Stimulated activated CD8-positive, alpha-beta memory T cell treated with anti-CD3 and anti-CD28 coated beads, Interleukin-4, amount 100 ng/mL, for 48 hours (primary cell): ENCODE measurements at regions not wholly inside any gene's neighbourhood (a gene's known extent, or its start where the extent isn't known, plus 50 kb on each side); places are given as distances from the start of the nearest gene placed in this dataset.
"Not testable (repeated sequence)": the region's sequence is repeated elsewhere in the genome, so short reads cannot be mapped to it uniquely, and the experiment has no call there.

Experiments used
- DNase-seq: peaks from one replicate; pipeline ENCODE4 v3.0.0-alpha.2; 2020

DNA sequence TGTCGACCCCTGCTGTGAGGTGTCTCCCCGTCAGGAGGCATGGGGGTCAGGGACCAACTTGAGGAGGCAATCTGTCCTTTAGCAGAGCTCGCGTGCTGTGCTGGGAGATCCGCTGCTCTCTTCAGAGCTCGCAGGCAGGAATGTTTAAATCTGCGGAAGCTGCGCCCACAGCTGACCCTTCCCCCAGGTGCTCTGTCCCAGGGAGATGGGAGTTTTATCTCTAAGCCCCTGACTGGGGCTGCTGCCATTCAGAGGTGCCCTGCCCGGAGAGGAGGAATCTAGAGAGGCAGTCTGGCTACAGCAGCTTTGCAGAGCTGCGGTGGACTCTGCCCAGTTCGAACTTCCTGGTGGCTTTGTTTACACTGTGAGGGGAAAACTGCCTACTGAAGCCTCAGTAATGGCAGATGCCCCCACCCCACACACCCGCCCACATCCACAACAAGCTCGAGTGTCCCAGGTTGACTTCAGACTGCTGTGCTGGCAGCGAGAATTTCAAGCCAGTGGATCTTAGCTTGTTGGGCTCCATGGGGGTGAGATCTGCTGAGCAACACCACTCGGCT, 133.1 kb downstream of the CENPC start:
- not testable (repeated sequence) for DNase-seq

DNA sequence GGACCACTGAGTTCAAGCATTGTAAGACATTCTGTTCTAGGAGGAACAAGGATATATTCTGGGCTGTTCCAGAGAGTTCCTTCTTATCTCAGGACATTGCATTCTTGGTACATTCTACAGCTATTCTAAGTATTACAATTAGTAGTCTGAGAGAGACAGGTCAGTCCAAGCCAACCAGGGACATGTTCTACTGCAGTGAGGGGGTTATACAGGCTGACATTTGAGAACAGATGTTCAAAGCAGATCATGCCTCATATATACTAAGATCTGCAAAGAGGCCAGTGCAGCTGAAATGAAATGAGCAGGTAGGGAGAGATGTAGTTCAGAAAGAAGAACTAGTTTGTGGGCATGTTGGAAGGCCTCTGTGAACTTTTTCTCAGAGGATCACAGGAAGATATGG, 142.0 kb downstream of the CENPC start:
- no peak for DNase-seq

DNA sequence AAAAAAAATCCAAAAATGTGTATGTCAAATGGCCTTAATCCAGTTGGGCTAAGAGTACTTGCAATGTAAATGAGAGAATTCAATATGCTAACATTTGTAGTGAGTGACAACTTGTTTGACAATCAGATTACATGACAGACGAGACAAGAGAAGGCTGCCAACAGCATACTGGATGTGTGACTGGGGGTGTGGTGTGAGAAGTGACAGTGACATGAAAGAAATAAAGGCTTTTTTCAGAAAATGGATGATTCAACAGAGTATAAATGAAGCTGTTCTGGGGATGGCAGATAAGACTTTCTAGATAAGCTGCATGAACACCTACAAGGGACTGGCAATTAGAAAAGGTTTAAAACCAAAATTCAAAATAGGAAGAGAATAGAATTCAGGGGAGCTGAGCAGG, 143.4 kb downstream of the CENPC start:
- DNase-seq: no peak

DNA sequence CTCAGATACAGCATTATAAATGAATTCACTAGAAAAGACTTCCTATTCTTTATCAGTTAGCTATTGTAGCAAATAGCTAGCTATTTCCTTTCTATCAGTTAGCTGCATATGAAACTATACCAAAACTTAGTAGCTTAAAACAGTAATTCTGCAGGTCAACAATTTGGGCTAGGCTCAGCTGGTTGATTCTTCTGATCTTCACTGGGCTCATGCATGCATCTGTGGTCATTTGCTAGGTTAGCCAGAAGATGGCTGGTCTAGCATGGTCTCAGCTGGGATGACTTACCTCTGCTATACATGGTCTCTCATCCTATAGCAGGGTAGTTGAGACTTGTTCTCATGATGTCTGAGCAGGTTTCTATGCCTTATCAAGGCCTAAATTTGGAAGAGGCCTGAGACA, 147.4 kb downstream of the CENPC start:
- DNase-seq: no peak

DNA sequence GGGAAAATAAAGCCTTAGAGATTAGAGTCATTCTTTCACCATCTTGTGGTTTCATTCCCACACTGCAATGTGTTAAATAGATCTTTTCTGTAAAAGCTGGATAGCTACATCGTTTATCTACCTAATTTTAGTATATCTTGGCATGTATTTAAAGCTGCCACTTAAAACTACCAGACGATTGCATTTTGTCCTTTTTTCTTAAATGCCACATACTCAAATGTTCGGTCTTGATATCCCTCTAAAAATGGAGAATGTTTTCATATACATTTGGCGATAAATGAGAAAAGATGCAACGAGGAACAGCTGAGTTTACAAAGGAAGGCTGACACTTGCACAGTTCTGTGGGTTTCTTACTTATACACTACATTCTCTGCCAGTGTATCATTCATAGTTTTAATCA, 148.3 kb downstream of the CENPC start:
- DNase-seq: no peak

DNA sequence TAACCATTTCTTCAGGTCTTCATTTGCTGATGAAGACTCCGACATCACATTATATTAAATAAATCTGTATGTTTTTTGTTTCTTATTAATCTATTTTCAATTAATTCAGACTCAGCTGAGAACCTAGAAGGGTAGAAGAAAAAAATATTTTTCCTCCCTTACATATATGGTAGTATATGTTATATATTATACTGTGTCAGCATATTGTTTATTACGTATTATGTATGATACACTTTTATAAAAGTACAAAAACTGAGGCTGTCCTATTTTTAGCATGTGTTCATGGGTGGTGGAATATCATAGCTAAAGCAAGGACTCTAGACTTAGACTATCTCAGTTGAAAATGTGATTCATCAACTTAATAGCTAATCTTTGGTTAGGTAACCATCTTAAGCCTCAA, 149.3 kb downstream of the CENPC start:
- no peak for DNase-seq

DNA sequence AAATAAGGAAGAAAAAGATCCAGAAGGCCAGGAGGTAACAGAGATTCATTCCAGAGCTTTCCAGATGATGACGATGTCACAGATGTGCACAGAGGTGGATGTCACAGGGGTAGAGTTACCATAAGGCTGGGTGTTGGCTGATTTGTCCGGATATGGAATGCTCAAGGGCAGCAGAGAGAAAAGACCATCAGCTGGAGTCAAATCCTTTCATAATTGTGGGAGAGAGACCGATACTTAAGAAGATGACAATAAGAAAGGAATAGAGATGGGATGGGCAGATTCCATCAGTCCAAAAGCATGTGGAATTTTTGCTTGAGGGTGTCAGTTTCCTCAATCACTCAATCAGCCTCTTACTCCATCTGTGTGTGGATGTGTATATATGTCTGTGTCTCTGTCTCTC, 150.4 kb downstream of the CENPC start:
- no peak for DNase-seq

DNA sequence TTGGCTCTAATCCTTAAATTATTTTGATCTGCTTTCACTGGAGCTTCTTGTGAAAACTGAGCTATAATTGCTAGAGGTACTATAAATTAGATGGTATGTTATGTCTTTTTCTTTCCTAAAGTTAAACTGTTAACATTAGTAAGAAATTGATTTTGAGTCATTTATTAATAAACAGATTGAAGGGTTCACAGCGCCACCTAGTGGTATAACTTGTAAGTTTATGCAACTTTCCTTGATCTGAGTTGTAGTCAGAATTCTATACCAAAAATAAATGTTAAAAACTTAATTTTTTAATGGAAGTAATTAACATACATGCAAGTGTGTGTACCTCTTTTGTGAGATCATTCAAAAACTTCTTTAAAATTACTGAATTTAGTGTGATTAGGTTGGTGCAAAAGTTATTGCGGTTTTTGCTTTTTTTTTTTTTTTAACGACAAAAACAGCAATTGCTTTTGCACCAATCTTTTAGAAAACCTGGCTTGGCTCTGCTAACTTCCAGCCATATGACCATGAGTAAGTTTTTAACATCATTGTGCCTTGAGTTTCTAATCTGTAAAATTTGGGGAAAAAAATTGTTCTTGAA, 151.5 kb downstream of the CENPC start:
- peak; percentile 32 for DNase-seq

DNA sequence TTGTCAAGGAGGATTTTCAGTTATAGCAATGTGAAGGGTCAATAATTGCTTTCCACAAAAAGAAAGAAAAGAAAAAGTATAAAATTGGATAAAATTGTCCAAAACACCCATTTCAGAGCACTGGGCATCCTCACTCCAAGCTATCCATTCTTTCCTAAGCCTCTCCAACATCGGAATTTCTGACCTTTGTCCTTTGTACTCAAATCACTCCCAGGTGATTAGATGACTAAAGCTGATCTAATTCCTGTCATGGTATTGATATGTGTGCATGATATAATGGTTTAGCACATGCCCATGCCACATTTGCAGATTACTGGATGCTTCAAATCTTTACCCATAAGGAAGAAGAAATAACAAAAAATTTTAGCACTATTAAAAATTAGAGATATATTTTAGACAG, 152.3 kb downstream of the CENPC start:
- DNase-seq: no peak

DNA sequence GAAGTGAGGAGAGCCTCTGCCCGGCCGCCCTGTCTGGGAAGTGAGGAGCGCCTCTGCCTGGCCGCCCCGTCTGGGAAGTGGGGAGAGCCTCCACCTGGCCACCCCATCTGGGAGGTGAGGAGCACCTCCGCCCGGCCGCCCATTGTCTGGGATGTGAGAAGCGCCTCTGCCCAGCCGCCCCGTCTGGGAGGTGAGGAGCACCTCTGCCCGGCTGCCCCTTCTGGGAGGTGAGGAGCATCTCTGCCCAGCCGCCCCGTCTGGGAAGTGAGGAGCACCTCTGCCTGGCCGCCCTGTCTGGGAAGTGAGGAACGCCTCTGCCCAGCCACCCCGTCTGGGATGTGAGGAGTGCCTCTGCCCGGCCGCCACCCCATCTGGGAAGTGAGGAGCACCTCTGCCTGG, 163.9 kb downstream of the CENPC start:
- not testable (repeated sequence) for DNase-seq

DNA sequence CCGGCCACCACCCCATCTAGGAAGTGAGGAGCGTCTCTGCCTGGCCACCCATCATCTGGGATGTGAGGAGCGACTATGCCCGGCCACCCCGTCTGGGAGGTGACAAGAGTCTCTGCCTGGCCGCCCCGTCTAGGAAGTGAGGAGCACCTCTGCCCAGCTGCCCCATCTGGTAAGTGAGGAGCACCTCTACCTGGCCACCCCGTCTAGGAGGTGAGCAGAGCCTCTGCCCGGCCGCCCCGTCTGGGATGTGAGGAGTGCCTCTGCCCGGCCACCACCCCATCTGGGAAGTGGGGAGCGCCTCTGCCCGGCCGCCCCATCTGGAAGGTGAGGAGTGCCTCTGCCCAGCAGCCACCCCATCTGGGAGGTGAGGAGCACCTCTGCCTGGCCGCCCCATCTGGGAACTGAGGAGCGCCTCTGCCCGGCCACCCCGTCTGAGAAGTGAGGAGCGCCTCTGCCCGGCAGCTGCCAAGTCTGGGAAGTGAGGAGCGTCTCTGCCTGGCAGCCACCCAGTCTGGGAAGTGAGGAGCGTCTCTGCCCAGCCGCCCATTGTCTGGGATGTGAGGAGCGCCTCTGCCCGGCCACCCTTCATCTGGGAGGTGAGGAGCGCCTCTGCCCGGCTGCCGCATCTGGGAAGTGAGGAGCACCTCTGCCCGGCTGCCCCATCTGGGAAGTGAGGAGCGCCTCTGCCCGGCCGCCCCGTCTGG, 164.4 kb downstream of the CENPC start:
- not testable (repeated sequence) for DNase-seq

DNA sequence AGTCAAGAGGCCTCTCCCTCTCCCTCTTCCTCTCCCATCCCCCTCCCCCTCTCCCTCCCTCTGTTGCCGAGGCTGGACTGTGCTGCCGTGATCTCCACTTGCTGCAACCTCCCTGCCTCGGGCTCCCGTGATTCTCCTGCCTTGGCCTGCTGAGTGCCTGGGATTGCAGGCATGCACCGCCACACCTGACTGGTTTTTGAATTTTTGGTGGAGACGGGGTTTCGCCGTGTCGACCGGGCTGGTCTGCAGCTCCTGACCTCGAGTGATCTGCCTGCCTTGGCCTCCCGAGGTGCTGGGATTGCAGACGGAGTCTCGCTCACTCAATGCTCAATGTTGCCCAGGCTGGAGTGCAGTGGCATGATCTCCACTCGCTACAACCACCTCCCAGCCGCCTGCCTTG, 165.1 kb downstream of the CENPC start:
- DNase-seq: no peak

DNA sequence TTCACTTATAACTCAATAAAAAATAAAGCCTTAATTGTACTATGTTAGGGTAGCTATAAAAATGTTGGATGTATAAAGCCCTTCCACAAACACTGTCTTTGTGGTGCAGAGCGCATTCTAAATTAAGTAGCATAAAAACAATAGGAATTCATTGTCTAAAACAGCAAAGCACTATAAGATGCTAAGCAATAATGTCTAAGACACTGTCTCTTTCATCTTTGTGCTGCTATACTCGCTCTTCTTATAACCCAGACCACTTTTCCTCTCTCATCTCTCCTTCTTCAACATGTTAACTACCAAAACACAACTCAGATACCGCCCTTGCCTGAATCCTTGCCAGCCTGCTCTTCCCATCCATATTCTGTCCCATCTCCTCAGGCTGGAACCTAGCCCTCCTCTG, 170.0 kb downstream of the CENPC start:
- DNase-seq: no peak

DNA sequence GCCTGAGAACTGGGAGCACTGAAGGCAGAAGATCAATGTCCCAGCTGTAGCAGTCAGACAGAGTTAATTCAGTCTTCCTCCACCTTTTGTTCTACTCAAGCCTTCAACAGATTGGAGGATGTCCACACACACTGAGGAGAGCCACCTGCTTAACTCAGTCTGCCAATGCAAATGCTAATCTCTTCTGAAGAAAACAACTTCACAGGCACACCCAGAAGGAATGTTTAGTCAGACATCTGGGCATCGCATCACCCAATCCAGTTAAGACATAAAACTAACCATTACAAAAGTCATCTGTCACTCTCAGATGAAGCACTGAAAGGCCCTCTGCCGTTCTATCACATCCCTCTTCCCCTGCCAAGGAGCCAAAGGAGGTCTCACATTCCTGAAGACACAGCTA, 173.7 kb downstream of the CENPC start:
- DNase-seq: no peak

DNA sequence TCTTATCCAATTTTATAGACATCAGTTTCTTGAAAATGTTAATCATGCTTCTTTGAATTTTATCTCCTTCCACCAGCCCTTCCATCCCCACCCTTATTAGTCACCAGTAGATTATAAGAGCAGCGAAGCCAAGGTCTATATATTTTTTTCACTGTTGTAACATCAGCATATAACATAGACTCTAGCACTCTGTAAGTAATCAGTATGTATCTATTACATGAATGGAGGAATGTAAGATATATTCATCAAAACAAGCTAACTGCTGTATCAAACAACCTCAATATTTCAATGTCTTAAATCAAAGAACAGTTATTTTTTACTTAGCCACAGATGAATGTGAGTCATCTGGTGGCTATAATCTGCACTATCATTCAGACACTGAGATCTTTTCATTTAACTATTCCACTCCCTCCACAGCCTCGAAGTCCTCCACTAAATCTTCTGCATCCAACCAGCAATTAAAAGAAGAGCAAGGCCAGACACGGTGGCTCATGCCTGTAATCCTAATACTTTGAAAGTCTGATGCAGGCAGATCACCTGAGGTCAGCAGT, 178.9 kb downstream of the CENPC start:
- no peak for DNase-seq

DNA sequence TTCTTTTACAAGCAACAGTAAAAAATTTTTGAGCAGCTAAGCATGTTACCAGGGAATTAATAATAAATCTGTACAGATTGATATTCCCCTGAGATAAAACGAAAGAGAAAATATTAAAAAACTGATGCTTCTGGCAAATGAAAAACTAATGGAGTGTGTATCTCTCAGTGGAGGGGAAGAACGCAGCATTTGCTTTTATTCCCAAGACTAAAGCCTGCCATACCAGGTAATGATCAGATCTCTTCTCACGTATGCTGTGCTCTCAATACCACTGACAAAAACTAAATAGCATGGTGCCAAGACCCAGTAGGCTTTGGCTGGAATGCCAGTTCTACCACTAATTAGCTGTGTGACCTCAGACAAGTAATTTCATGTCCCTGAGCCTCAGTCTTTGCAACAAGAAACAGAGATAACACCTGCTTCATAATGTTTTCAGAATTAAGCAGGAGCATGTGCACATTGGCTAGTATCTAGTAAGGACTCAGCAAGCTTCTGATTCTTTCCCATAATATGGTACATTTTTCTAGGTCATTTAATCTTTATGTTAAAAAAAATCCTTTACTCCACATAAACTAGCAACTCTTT, 179.6 kb downstream of the CENPC start:
- DNase-seq: no peak

DNA sequence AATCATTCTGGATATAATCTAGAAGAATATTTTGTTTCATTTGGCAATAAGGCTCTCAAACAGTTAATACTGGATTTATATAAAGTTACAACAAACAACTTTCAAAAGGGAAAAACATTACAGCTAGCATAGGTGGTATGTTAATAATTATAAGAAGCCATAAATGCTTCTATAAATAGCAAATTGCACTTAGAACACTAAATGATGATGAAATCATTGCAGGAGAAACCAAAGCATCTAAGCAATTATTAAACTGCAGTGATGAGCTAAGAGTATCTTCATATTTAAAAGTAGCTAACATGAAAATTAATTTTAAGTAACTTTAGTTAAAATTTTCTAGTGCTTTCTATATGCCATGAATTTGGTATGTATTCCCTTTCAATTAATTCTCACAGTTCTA, 189.5 kb downstream of the CENPC start:
- DNase-seq: no peak

DNA sequence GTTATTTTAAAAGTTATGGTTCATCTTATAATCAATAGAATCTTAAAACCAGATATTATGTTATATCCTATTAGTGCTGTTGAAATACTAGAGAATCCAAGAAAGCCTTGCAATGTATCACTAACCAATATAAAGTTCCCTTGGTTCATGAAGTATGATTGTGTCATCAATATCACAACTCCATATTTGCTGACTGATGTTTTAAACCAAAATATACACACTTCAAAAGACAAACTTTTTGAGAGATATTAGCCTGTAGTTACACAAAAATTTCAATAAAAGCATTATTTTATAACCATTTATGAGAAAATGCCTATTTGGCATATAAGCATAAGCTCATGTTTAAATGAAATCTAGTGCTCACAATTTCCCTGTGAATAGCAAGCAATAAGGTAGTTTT, 198.6 kb downstream of the CENPC start:
- DNase-seq: no peak

DNA sequence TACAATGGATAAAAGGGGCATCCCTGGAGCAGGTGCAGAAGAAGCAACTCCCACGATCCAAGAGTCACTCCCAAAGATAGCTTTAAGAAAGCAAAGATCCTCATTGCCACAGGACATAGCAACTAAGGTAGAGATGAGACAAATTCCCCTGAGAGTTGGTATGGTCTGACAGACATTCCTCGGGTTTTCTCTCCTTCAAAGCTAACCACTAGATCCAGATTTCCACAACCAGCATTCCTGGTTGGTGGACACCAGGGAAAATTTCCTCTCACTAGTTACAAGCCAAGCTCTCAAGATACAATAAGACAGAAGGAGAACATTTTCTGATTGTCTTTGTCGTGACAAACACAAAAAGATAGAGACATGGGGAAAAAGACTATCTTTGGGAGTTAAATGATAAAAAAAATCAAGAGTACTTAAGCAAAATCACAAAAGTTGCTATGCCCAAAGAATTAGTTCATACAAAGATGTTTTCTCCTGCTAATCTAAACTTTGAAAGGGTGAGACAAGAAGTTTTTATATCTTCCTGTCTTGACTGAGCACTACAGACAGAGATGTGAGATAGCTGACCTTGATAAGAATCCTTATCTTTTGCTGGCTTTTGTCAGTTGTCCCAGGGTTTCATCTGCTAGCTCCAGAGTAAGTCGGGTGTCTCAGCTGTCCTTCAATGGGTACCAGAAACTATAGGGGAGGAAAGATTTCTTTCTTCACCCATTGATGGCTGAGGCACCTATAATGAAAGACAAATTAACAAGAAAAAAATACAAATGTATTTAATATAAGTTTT, 200.5 kb downstream of the CENPC start:
- no peak for DNase-seq

DNA sequence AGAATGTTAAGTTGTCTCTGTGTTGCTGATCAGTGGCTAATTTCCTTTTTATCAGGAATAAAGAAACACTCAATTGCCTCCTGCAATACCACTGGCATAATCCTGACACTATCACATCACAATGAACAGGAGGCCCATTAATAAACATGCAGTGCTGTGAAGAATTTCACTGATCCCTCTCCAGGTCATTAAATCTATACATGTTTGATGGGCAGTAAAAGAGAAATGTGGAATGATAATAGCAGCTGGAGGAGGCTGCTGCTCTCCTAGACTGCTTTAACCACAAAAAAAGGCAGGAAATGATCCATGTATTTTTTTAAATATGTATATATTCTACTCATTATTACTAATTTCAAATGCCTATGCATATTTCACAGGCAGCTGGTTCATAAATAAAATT, 202.1 kb downstream of the CENPC start:
- DNase-seq: no peak

DNA sequence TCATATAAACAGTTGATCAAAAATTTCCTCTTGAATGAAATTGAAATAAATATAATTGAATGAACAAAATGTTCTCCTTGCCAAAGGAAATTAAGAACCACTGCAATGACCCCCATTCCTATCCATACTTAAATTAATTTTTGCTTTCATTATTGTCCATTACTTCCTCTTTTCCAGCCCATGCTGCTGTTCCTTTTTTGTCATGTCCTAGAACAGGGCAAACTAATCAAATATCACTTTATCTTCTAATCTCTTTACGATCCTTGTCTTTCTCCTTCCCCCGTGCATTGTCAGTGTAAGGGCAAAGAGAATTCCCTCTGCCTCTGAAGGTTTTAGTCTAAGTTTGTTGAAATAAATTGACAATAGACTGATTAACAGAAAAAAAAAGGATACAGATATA, 203.0 kb downstream of the CENPC start:
- no peak for DNase-seq

DNA sequence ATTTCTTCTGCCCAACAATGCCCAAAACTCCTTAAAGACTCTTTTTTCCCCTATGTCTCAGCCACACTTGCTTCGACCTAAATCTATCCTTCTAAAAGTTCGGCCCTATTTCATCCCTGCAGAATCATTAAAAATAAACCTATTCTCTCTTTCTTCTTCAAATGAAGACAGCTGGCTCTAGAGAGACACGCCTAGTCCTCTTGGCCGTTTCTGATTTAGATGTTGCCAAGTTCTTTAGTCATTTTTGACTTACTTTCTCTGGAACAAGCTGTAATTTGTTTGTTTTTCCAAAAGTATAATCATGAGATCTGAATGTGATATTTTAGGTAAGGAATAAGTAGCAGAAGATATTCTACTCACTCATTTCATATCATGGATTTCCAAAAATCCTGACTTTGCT, 211.6 kb downstream of the CENPC start:
- no peak for DNase-seq

DNA sequence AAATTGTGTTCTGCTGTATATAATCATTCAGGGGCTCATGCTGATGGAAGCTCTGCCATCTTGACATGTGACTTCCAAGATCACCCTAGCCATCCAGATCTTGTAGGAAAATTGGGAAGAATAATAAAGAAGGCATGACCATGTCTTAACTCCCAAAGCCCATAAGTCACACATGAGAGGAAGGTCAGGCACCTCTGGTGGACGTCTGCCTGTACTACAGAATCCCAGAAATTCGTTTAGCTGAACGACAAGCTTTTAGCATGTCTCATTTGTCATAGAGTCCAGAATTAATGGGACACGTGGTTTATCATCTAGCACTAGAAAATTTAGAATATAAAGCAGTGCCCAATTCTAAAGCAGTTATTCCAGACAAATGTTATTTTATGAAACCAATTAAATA, 212.7 kb downstream of the CENPC start:
- no peak for DNase-seq
